ENCODE measurements at regions not wholly inside any gene's neighbourhood (a gene's known extent, or its start where the extent isn't known, plus 50 kb on each side); places are given as distances from the start of the nearest gene placed in this dataset.

GRCh38 chr12:124412646-124413015 is 117.7 kb downstream of the RFLNA start:
- Histone ChIP-seq H3K36me3 (ENCODE audit: control insufficient read depth in 1 of 2, insufficient read depth in 2 of 2, low read length in 2 of 2) (no peaks in the 10 kb centered on the region; a peak in 1 of 4 replicates), H3K27me3 (ENCODE audit: insufficient read depth, low read length) (no peaks in the 10 kb centered on the region), H2AFZ (ENCODE audit: low read depth, low read length, poor library complexity, severe bottlenecking) (no peak overlapping the region), H3K9me2 (ENCODE audit: insufficient read depth) (no peaks in the 10 kb centered on the region), H3K9me3 (ENCODE audit: control insufficient read depth in 1 of 2, insufficient read depth in 1 of 2, low read depth in 1 of 2, low read length in 2 of 2) (no peaks in the 10 kb centered on the region), H3K4me1 (ENCODE audit: control insufficient read depth in 1 of 2, insufficient read depth in 2 of 2, low read length in 2 of 2) (no peaks in the 10 kb centered on the region), H4K20me1 (ENCODE audit: insufficient read depth) (no peaks in the 10 kb centered on the region), H3K4me2 (ENCODE audit: low read length) (no peak overlapping the region), H3K27ac (ENCODE audit: low read depth, low read length) (no peak overlapping the region), H3K79me2 (ENCODE audit: insufficient read depth, low read length) (no peaks in the 10 kb centered on the region), H3K4me3 (replicated peaks in 1 of 2; ENCODE audit: low read depth in 1 of 2, low read length in 2 of 2) (no peak overlapping the region), H3K9ac (ENCODE audit: low read length) (no peak overlapping the region)
- no TSS peak for BruUV-seq (replicated peaks)
- ChIA-PET POLR2A (no interaction called here), RAD21 (ENCODE audit: low non-redundant PET in 1 of 2, low total read pairs in 2 of 2, uncharacterized antibody in 2 of 2, unreplicated experiment in 2 of 2) (no interaction called here), CTCF (no interaction called here)
- no peak for TF ChIP-seq EZH2phosphoT487 (IDR thresholded peaks at IDR 0.05; ENCODE audit: borderline replicate concordance)
- no peak for TF ChIP-seq ELF1 (IDR thresholded peaks at IDR 0.05; ENCODE audit: borderline replicate concordance, low read depth)
- TF ChIP-seq EGR1 (IDR thresholded peaks at IDR 0.05; ENCODE audit: low read depth): no peak
- no peak for TF ChIP-seq TCF7L2 (IDR thresholded peaks at IDR 0.05; ENCODE audit: borderline replicate concordance, extremely low read depth, insufficient read depth, insufficient read length)
- no peak for TF ChIP-seq SRF (IDR thresholded peaks at IDR 0.05; ENCODE audit: low read depth)
- no peak for TF ChIP-seq ZNF274 (IDR thresholded peaks at IDR 0.05; ENCODE audit: low read depth, low read length)
- TF ChIP-seq POLR2A (IDR thresholded peaks at IDR 0.05; ENCODE audit: borderline replicate concordance, extremely low read depth, insufficient read depth, insufficient read length): no peak
- no peak for TF ChIP-seq ZFX (IDR thresholded peaks at IDR 0.05)
- TF ChIP-seq MAX (IDR thresholded peaks at IDR 0.05): no peak
- TF ChIP-seq CBX3 (IDR thresholded peaks at IDR 0.05; ENCODE audit: low read depth): no peak
- no peak for TF ChIP-seq POLR2AphosphoS5 (IDR thresholded peaks at IDR 0.05; ENCODE audit: low read depth, low read length)
- no peak for TF ChIP-seq JUND (IDR thresholded peaks at IDR 0.05)
- no peak for TF ChIP-seq ATF3 (IDR thresholded peaks at IDR 0.05)
- no peak for TF ChIP-seq SP1 (IDR thresholded peaks at IDR 0.05; ENCODE audit: low read depth)
- no peak for TF ChIP-seq RAD21 (IDR thresholded peaks at IDR 0.05; ENCODE audit: low read depth)
- no peak for TF ChIP-seq REST (IDR thresholded peaks at IDR 0.05; ENCODE audit: low read depth)
- TF ChIP-seq ZBTB33 (IDR thresholded peaks at IDR 0.05; ENCODE audit: extremely low read depth, insufficient replicate concordance, low read length): no peak
- no peak for TF ChIP-seq CTCF (IDR thresholded peaks at IDR 0.05 in 2 of 3, conservative IDR thresholded peaks at IDR 0.05 in 1 of 3; ENCODE audit: borderline replicate concordance in 1 of 3, insufficient read depth in 1 of 3, low read depth in 2 of 3, low read length in 2 of 3)
- TF ChIP-seq CEBPB (IDR thresholded peaks at IDR 0.05; ENCODE audit: low read depth): no peak
- intact Hi-C loops (cut with micrococcal nuclease): no loop called here
- DNase-seq (ENCODE audit: low read depth, low spot score): no peak
- no peak for ATAC-seq
